ENCODE measurements at regions not wholly inside any gene's neighbourhood (a gene's known extent, or its start where the extent isn't known, plus 50 kb on each side); places are given as distances from the start of the nearest gene placed in this dataset.

- H3K27ac ChIP-seq: no peak overlapping the region
- no peak for TF ChIP-seq CTCF (IDR thresholded peaks at IDR 0.05)
- H3K4me3 ChIP-seq: no peak overlapping the region
- DNase-seq: no peak
- intact Hi-C loops (cut with DNase I): no loop called here
- no peaks in the 10 kb centered on the region for H3K36me3 ChIP-seq
- ATAC-seq: no peak
- H3K27me3 ChIP-seq: no peaks in the 10 kb centered on the region
- H3K9me3 ChIP-seq: no peaks in the 10 kb centered on the region
- no peaks in the 10 kb centered on the region for H3K4me1 ChIP-seq
Measured at GRCh38 chr14:75350505-75351060, 72.0 kb downstream of the FOS start.

- intact Hi-C loops (cut with DNase I): no loop called here
- H3K36me3 ChIP-seq: no peaks in the 10 kb centered on the region
- DNase-seq: no peak
- no peak for TF ChIP-seq CTCF (IDR thresholded peaks at IDR 0.05)
- ATAC-seq: no peak
- peaks cover 5% of the 10 kb centered on the region for H3K4me1 ChIP-seq
- no peak overlapping the region for H3K4me3 ChIP-seq
- no peaks in the 10 kb centered on the region for H3K9me3 ChIP-seq
- no peaks in the 10 kb centered on the region for H3K27me3 ChIP-seq
- no peak overlapping the region for H3K27ac ChIP-seq
Measured at GRCh38 chr14:75359098-75359497, 68.7 kb upstream of the JDP2 start.

- DNase-seq: no peak
- Histone ChIP-seq H3K9me3 (no peaks in the 10 kb centered on the region), H3K36me3 (no peaks in the 10 kb centered on the region), H3K27ac (no peak overlapping the region), H3K4me3 (no peak overlapping the region), H3K27me3 (no peaks in the 10 kb centered on the region), H3K4me1 (peaks cover 5% of the 10 kb centered on the region)
- intact Hi-C loops (cut with DNase I): no loop called here
- no peak for ATAC-seq
- no peak for TF ChIP-seq CTCF (IDR thresholded peaks at IDR 0.05)
Measured at GRCh38 chr14:75361041-75361440, 66.8 kb upstream of the JDP2 start.

- TF ChIP-seq CTCF (IDR thresholded peaks at IDR 0.05): no peak
- H3K9me3 ChIP-seq: no peaks in the 10 kb centered on the region
- peak overlapping the region; percentile 13 for H3K27ac ChIP-seq
- H3K27me3 ChIP-seq: no peaks in the 10 kb centered on the region
- no peak for ATAC-seq
- DNase-seq: no peak
- H3K4me1 ChIP-seq: peaks cover 5% of the 10 kb centered on the region
- intact Hi-C loops (cut with DNase I): no loop called here
- no peak overlapping the region for H3K4me3 ChIP-seq
- no peaks in the 10 kb centered on the region for H3K36me3 ChIP-seq
Measured at GRCh38 chr14:75361751-75362433, 65.9 kb upstream of the JDP2 start.

DNA sequence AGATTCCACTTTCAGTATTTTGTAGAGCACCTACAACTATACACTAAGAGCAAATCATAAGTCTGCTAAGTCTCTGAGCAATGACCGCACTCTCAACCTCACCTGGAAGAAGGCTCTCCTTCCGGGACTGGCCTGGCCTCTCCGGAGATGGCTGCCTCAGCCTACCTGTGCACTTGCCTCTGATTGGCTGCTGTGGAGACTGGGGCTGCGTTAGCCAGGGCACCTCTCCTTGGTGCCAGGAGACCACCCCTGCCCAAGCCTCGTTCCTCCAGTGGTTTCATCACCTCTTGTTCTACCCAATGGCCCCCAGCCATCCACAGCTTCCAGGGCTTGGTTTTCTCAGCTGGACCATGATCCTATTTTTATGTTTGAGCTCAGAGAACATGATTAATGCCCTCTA is 64.7 kb upstream of the JDP2 start:
- no peak for TF ChIP-seq CTCF (IDR thresholded peaks at IDR 0.05)
- no peak for ATAC-seq
- intact Hi-C loops (cut with DNase I): no loop called here
- H3K4me1 ChIP-seq: peaks cover 5% of the 10 kb centered on the region
- no peak overlapping the region for H3K27ac ChIP-seq
- no peaks in the 10 kb centered on the region for H3K36me3 ChIP-seq
- no peak overlapping the region for H3K4me3 ChIP-seq
- no peaks in the 10 kb centered on the region for H3K9me3 ChIP-seq
- no peaks in the 10 kb centered on the region for H3K27me3 ChIP-seq
- no peak for DNase-seq
